Forelimb muscle (tissue), 1 donor: ENCODE measurements at regions not wholly inside any gene's neighbourhood (a gene's known extent, or its start where the extent isn't known, plus 50 kb on each side); places are given as distances from the start of the nearest gene placed in this dataset.
"Not testable (repeated sequence)": the region's sequence is repeated elsewhere in the genome, so short reads cannot be mapped to it uniquely, and the experiment has no call there.

Source experiments
- DNase-seq: peaks from one replicate; pipeline ENCODE4 v3.0.0-alpha.2; 2013; ENCODE audit warnings: low read depth

DNA sequence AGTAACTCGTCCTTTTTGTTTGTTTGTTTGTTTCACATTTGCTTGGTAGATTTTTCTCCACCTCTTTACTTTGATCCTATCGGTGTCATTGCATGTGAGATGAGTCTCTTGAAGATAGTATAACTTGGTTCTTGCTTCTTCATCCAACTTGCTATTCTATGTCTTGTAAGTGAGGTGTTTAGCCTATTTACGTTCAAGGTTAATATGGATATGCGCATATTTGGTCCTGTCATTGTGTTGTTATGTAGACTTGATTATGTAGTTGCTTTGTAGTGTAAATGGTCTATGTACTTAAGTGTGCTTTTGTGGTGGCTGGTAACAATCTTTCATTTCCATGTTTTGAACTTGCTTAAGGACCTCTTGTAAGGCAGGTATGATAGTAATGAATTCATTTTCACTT, 192.8 kb upstream of the MAGI2 start:
- DNase-seq = no peak

- no peak for DNase-seq
Observed at GRCh38 chr7:79636849-79637248, 183.4 kb upstream of the MAGI2 start.

- DNase-seq = not testable (repeated sequence)
Observed at GRCh38 chr7:79625921-79626320, 172.5 kb upstream of the MAGI2 start.

DNA sequence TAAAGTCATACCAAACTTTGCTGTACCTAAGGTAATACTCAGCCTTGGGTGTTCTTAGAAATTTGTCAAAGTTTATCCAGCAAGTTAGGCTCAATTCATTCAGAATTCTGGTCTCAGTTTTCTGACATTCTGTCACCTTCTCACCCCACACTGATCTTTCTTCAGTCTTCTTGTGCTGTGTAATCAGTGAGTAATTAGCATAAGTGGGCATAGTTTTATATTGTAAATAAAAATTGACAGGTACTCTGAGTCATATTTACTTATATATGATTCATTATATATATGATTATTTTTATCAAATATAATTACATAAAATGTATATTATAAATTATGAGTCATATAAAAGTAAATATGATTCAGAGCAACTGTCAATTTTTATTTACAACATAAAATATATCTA, 170.9 kb upstream of the MAGI2 start:
- DNase-seq = no peak

DNA sequence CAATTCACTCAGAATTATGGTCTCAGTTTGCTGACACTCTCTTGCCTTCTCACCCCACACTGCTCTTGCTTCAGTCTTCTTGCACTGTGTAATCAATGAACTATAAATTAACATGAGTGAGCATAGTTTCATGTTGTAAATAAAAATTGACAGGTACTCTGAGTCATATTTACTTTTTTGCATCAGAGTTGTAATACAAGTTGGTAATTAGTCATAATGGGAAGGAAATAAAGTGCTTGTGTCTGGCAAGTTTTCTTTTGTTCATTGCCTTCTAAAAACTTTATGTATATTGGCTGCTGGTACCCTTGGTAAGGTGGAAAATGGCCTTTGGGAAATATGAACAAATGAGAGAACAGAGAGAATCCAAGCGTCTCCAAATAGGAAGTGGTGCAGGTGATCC, 169.3 kb upstream of the MAGI2 start:
- no peak for DNase-seq

DNA sequence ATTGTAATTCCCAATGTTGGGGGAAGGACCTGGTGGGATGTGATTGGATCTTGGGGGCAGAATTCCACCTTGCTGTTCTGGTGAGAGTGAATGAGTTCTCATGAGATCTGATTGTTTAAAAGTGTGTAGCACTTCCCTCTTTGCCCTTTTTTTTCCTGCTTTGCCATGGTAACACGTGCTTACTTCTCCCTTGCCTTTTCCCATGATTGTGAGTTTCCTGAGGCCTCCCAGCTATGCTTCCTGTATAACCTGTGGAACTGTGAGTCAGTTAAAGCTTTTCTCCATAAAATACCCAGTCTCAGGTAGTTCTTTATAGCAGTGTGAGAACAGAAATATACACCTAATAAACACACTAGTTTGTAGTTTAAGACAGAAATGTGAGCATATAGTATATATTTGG, 166.8 kb upstream of the MAGI2 start:
- no peak for DNase-seq

DNA sequence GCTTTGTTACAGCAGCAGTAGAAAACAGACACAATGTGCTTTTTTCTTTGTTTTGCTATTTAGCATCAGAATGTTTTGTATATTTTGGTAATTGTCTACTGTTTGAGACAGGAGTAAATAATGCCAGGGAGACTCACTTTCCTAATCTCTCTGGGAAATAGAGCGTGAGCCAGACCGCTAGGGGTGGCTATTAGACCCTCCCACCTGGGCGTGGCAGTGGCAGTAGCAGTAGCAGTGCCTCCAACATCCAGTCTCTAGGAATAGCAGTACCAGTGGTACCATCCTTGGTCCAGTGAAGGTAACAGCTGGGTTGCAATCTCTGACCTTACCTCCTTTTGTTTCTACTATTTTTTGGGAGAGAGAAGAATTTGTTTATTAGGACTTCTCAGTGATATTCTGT, 165.7 kb upstream of the MAGI2 start:
- DNase-seq = no peak

DNA sequence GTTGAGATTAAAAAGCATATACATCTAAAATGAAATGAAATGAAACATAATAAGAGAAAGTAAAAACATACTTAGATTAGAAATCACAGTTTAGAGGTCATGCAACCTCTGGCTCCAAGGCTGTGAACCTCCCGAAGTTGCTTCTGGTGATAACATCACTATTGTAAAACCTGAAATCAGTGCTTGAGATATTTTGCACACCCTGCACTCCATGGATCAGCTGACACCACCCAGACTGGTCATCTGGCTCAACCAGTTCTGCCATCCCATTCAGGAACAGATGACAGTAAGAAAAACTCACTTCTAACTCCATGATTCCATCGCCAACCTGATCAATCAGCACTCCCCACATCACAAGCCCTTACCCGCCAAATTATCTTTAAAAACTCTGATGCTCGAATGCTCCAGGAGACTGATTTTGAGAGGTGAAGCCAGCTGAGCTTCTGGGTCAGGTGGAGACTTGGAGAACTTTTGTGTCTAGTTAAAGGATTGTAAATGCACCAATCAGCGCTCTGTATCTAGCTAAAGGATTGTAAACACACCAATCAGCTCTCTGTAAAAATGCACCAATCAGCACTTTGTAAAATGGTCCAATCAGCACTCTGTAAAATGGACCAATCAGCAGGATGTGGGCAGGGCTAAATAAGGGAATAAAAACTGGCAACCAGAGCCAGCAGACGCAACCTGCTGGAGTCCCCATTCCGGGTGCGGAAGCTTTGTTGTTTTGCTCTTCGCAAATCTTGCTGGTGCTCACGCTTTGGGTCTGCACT, 162.6 kb upstream of the MAGI2 start:
- no peak for DNase-seq

- DNase-seq = no peak
Observed at GRCh38 chr7:79615466-79615865, 162.0 kb upstream of the MAGI2 start.

GRCh38 chr7:79612903-79613302, 159.4 kb upstream of the MAGI2 start:
- DNase-seq = no peak

DNA sequence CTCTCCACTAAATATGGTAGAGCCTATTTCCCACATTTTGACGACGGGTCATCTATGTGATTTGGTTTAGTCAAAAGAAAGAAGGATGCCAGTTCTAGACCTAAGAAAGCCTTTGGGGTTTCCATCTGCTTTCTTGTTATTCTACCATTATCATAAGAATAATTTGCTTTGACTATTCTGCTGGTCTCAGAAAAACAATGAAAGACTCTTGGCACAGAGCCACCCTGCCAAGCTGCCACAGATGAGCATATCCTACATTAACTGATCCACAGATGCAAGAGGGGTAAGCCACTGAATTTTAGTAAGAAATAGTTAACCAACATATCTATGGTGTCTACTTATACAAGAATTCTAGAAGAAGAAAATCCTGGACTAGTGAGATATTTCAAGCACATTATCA, 158.6 kb upstream of the MAGI2 start:
- no peak for DNase-seq

DNA sequence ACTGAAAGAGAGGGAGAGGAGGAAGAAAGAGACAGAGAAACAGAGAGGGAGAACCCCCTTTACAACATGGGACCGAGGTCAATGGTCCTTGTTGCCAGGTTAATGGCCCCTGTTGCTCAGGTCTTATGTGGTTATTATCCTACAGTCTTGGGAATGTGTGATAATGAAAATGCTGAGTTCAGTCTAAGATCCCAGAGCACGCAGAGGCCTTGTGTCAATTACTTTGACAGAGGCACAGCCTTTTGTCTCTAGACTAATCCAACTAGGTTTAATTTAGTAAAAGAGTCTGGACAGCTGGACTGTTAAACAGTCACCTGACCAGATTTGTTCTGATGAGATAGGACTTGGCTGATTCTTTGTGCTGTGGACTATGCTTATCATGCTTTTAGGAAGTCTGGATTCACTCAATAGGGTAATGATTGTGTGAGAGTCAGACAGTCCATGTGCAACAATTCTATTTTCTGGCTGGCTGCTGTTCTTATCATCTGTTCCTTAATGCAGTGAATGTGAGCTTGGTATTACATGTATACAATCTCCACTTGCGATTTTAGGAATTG, 157.4 kb upstream of the MAGI2 start:
- no peak for DNase-seq

- DNase-seq = no peak
Observed at GRCh38 chr7:79610313-79610712, 156.8 kb upstream of the MAGI2 start.

DNA sequence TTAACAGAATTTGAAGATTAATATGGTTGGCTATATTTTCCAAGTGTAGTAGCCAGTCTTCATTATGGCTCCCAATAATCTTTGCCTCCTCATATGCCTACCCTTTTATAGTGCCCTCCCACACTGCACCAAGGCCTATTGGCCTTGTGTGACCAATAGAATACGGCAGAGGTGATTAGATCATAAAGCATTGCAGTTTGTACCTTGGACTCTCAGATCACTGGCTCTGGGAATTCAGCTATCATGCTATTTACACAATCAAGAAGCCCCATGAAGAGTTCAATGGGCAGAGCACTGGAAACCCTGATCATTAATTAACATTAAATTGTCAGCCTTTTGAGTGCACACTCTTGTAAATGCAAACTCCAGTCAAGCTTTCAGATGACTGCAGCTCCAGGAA, 154.5 kb upstream of the MAGI2 start:
- DNase-seq = no peak

DNA sequence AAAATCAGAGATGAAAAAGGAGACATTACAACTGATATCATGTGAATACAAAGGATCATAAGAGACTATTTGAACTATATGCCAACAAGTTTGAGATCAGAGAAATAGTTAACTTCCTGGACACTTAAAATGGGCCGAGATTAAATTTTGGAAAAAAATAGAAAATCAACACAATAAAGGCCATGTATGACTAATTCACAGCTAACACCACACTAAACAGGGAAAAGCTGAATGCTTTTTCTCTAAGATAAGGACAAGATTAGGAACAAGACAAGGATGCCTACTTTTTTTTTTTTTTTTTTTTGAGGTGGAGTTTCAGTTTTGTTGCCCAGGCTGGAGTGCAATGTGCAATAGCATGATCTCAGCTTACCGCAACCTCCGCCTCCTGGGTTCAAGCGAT, 151.4 kb upstream of the MAGI2 start:
- DNase-seq = no peak

DNA sequence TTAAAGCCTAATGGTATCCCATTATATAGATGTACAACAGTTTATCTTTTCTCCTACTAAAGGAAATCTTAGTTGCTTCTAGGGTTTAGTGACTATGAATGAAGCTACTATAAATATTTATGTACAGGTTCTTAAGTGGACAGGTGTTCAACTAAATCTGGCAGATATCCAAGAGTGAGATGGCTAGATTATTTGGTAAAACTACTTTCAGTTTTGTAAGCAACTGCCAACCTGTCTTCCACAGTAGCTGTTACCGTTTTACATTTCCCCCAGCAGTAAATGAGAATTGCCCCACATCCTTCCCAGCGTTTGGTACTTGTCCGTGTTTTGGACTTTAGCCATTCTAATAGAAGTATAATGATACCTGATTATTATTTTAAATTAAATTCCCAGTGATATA, 144.9 kb upstream of the MAGI2 start:
- no peak for DNase-seq

- DNase-seq = not testable (repeated sequence)
Observed at GRCh38 chr7:79594671-79595070, 141.2 kb upstream of the MAGI2 start.

GRCh38 chr7:79593866-79594301, 140.4 kb upstream of the MAGI2 start:
- DNase-seq = peak; percentile 60

- no peak for DNase-seq
Observed at GRCh38 chr7:79590916-79591623, 137.6 kb upstream of the MAGI2 start.

- no peak for DNase-seq
Observed at GRCh38 chr7:79590391-79590790, 136.9 kb upstream of the MAGI2 start.

GRCh38 chr7:79570903-79571302, 117.4 kb upstream of the MAGI2 start:
- no peak for DNase-seq

GRCh38 chr7:79563821-79564522, 110.5 kb upstream of the MAGI2 start:
- no peak for DNase-seq
